Sigmoid colon (tissue), 6 donors: ENCODE measurements at regions not wholly inside any gene's neighbourhood (a gene's known extent, or its start where the extent isn't known, plus 50 kb on each side); places are given as distances from the start of the nearest gene placed in this dataset.
A peak's percentile ranks its signal among the peaks of the same experiment; 100 is the strongest.

Source experiments
- DNase-seq: peaks from one replicate; pipeline ENCODE4 v3.0.0-alpha.2; 2019
- H3K27ac ChIP-seq, 4 donors: fragments of 200-600 bp; sonication (generic); one replicate each; pipeline ENCODE4 v1.5.1; 2016 to 2019; ENCODE audit warnings: mild to moderate bottlenecking in 1 of 4
- H3K27me3 ChIP-seq, 3 donors: fragments of 200-600 bp; sonication (generic); one replicate each; pipeline ENCODE4 v1.5.1; 2019; ENCODE audit warnings: mild to moderate bottlenecking in 1 of 3
- H3K36me3 ChIP-seq, 4 donors: fragments of 200-600 bp; sonication (generic); one replicate each; pipeline ENCODE4 v1.5.1; 2016 to 2019
- H3K4me1 ChIP-seq, 4 donors: fragments of 200-600 bp; sonication (generic); one replicate each; pipeline ENCODE4 v1.5.1; 2017 to 2019
- H3K4me3 ChIP-seq, 4 donors: fragments of 200-600 bp; sonication (generic); one replicate each; pipeline ENCODE4 v1.5.1; 2017 to 2019; ENCODE audit warnings: mild to moderate bottlenecking in 2 of 4, moderate library complexity in 1 of 4
- H3K9me3 ChIP-seq, 4 donors: fragments of 200-600 bp in 3 of 4; sonication (generic) in 3 of 4; one replicate each; pipeline versions ENCODE4 v1.5.1 to v1.6.1; 2013 to 2019
- EP300 ChIP-seq, 4 donors: sonication (generic); formaldehyde crosslinking; IDR thresholded peaks; one replicate each; pipeline ENCODE4 v1.6.1; 2017; ENCODE audit warnings: antibody characterized with exemption in 4 of 4
- POLR2A ChIP-seq, 2 donors: fragments of 450-650 bp; IDR thresholded peaks; one replicate each; pipeline ENCODE4 v1.6.1; 2016; ENCODE audit warnings: antibody characterized with exemption in 2 of 2, mild to moderate bottlenecking in 2 of 2, moderate library complexity in 2 of 2
- POLR2AphosphoS5 ChIP-seq, 4 donors: sonication (generic); formaldehyde crosslinking; IDR thresholded peaks; one replicate each; pipeline ENCODE4 v1.6.1; 2017; ENCODE audit warnings: antibody characterized with exemption in 4 of 4
- WGBS, 2 donors: extraction: QIAGEN DNeasy Blood & Tissue Kit; methylation state at CpG; one replicate each; pipeline ENCODE4 v1.1.7; 2013; 5-methylcytosine and 5-hydroxymethylcytosine counted together
- intact Hi-C: fragments of 100-400 bp; cut with DNase I; formaldehyde crosslinking; loops from one replicate; pipeline ENCODE4 v1.15.1; 2023
- TF ChIP-seq, protein P1 (sequence below), 4 experiments: fragments of 450-650 bp in 3 of 4; fragments of 200-600 bp in 1 of 4; IDR thresholded peaks; one replicate each; pipeline ENCODE4 v1.5.1; 2016 to 2019; ENCODE audit warnings: antibody characterized with exemption in 4 of 4, mild to moderate bottlenecking in 3 of 4, moderate library complexity in 2 of 4
- donor health status: healthy with polysubstance abuse.
- donor health status: healthy.

GRCh38 chr6:150739711-150740349, 125.7 kb upstream of the MTHFD1L start:
- TF ChIP-seq POLR2AphosphoS5 (IDR thresholded peaks at IDR 0.05) (no peak), POLR2A (IDR thresholded peaks at IDR 0.05) (no peak), EP300 (IDR thresholded peaks at IDR 0.05) (no peak)
- TF ChIP-seq, protein P1, sequence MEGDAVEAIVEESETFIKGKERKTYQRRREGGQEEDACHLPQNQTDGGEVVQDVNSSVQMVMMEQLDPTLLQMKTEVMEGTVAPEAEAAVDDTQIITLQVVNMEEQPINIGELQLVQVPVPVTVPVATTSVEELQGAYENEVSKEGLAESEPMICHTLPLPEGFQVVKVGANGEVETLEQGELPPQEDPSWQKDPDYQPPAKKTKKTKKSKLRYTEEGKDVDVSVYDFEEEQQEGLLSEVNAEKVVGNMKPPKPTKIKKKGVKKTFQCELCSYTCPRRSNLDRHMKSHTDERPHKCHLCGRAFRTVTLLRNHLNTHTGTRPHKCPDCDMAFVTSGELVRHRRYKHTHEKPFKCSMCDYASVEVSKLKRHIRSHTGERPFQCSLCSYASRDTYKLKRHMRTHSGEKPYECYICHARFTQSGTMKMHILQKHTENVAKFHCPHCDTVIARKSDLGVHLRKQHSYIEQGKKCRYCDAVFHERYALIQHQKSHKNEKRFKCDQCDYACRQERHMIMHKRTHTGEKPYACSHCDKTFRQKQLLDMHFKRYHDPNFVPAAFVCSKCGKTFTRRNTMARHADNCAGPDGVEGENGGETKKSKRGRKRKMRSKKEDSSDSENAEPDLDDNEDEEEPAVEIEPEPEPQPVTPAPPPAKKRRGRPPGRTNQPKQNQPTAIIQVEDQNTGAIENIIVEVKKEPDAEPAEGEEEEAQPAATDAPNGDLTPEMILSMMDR (IDR thresholded peaks at IDR 0.05) = no peak
- WGBS, 2 donors = 54 to 75% methylated on average over 2 of the region's 2 CpGs
- H3K27me3 ChIP-seq = no peaks in the 10 kb centered on the region
- no peak for DNase-seq
- no peak overlapping the region for H3K27ac ChIP-seq
- peaks cover 0 to 7% (median 0%) of the 10 kb centered on the region in 4 donors for H3K4me1 ChIP-seq
- no peak overlapping the region for H3K4me3 ChIP-seq
- intact Hi-C loops = no loop called here
- H3K9me3 ChIP-seq = no peaks in the 10 kb centered on the region
- no peaks in the 10 kb centered on the region for H3K36me3 ChIP-seq

DNA sequence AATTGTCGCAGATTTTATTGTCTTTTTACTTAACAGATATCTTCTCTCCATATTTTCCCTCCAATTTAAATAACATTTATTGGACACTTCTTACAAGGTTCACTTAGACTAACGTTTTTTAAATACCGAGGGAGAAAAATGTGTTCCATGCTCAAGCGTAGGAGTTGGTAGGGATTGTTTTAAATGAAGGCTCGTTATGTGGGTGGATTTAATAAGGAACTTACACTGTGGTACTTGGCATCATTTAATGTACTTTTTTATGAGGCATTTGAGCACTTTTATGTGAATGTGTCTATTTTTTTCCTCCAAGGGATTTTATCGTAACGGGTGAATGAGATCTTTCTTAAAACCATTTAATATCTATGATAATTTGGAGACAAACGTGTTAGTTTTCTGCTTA, 125.0 kb upstream of the MTHFD1L start:
- H3K4me3 ChIP-seq = no peak overlapping the region
- no peaks in the 10 kb centered on the region for H3K27me3 ChIP-seq
- H3K27ac ChIP-seq = no peak overlapping the region
- intact Hi-C loops = no loop called here
- 80 to 89% methylated on average over 8 of the region's 8 CpGs for whole genome bisulfite sequencing, 2 donors
- TF ChIP-seq, protein P1 (IDR thresholded peaks at IDR 0.05) = no peak
- TF ChIP-seq POLR2AphosphoS5 (IDR thresholded peaks at IDR 0.05) (no peak), EP300 (IDR thresholded peaks at IDR 0.05) (no peak), POLR2A (IDR thresholded peaks at IDR 0.05) (no peak)
- H3K4me1 ChIP-seq = peaks cover 0 to 3% (median 0%) of the 10 kb centered on the region in 4 donors
- no peaks in the 10 kb centered on the region for H3K36me3 ChIP-seq
- no peak for DNase-seq
- no peaks in the 10 kb centered on the region for H3K9me3 ChIP-seq

DNA sequence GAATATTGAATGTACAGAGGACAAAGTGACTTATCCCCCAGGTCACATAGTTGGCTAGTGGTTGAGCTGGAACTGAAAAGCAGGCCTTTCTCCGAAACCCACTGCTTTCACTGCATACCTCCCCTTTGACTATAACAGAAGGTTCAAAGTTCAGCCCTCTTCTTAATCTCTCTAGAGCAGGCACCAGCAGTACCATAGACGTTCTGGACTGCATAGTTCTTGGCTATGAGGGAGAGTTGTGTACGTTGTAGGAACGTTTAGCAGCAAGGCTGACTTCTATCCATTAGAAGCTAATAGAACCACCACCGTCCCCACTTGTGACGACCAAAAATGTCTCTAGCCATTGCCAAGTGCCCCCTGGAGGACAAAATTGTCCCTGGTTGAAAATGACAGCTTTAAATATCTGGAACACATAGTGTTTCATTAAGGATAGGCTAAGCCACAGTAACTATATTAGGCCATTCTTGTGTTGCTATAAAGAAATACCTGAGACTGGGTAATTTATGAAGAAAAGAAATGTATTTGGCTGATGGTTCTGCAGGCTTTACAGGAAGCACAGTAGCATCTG, 123.8 kb upstream of the MTHFD1L start:
- intact Hi-C loops = no loop called here
- Histone ChIP-seq H3K36me3 (no peaks in the 10 kb centered on the region), H3K4me1 (no peaks in the 10 kb centered on the region), H3K9me3 (no peaks in the 10 kb centered on the region), H3K27ac (no peak overlapping the region), H3K27me3 (no peaks in the 10 kb centered on the region), H3K4me3 (no peak overlapping the region)
- TF ChIP-seq, protein P1 (IDR thresholded peaks at IDR 0.05) = peak in 2 of 4 experiments; percentile 9 to 25
- TF ChIP-seq POLR2A (IDR thresholded peaks at IDR 0.05) (no peak), EP300 (IDR thresholded peaks at IDR 0.05) (no peak), POLR2AphosphoS5 (IDR thresholded peaks at IDR 0.05) (no peak)
- 63 to 81% methylated on average over 6 of the region's 6 CpGs for WGBS, 2 donors
- no peak for DNase-seq

DNA sequence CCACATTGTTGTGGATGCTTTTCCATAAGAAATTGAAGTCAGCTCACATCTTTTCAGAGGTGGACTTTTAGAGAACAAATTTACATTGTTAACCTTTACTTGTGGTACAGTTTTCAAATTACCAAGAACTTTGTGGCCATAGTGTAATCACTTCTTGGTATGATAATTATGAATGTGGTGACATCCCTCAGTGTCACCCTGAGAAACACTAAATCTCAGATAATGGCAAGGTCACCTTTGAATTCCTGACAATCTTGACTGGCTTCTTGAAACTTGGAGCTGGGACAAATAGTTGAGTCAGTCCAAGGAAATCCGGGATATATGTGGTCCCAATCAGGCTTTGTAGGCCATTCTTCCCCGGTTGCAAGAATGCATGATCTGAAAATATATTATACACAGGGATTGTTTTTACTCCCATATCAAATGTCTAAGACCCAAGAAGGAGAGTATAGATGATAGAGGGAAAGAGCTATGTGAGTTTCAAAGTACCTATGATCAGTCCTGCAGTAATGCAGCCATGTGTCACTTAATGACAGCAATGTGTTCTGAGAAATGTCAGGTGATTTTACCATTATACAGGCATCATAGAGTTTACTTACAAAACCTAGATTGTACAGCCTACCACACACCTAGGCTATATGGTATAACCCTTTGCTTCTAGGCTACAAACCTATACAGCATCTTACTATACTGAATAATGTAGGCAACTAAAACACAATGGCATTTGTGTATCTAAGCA, 120.8 kb upstream of the MTHFD1L start:
- no peak for DNase-seq
- no peaks in the 10 kb centered on the region for H3K4me1 ChIP-seq
- no peaks in the 10 kb centered on the region for H3K9me3 ChIP-seq
- H3K36me3 ChIP-seq = no peaks in the 10 kb centered on the region
- intact Hi-C loops = no loop called here
- H3K27ac ChIP-seq = no peak overlapping the region
- TF ChIP-seq EP300 (IDR thresholded peaks at IDR 0.05) (no peak), POLR2AphosphoS5 (IDR thresholded peaks at IDR 0.05) (no peak), POLR2A (IDR thresholded peaks at IDR 0.05) (no peak)
- TF ChIP-seq, protein P1 (IDR thresholded peaks at IDR 0.05) = no peak
- no peaks in the 10 kb centered on the region for H3K27me3 ChIP-seq
- H3K4me3 ChIP-seq = no peak overlapping the region
- 91 to 99% methylated on average over 2 of the region's 2 CpGs for whole genome bisulfite sequencing, 2 donors
